NCI-H187 (cell line): ENCODE measurements at regions not wholly inside any gene's neighbourhood (a gene's known extent, or its start where the extent isn't known, plus 50 kb on each side); places are given as distances from the start of the nearest gene placed in this dataset.
"Not testable (repeated sequence)": the region's sequence is repeated elsewhere in the genome, so short reads cannot be mapped to it uniquely, and the experiment has no call there.

ENCODE experiments used
- DNase-seq, 2 experiments: peaks; one replicate each; lab custom pipeline; 2025; lab: John Stamatoyannopoulos, UW

DNA sequence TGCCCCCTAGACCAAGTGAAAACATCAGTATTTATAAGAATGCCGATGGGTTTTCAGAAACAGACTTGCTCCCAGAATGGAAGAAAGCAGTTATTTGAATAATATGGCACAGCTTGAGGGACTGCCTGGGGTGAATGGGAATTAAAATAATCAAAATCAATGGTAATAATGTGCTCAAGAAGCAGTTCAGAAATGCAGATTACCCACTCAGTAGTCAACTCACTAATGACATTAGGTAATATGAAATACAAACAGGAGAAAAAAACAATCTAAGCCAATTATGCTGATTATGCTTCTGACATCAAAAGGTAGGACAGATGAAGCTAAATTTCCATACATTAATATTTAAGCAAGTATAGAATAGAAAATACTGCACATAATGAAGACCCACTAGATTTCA, 179.3 kb downstream of the ENC1 start:
- DNase-seq: no peak

DNA sequence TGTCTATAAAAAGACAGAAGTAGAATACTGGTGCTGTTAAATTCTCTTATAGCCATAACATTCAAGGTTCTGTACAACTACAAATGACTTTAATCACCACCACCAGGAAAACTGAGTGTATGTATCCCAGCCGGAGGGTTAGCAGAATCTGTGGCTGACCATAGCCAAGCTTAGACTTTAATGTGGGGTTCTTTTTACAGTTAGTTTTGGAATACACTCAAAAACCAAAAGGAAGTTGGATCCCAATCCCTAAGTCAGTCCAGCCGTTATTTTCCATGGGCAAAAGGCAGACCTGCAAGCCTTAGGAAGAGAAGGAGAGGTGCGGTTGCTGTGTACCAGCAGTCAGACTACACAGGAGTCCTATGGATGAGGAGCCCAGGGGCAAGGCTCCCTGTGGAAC, 179.8 kb downstream of the ENC1 start:
- no peak for DNase-seq

DNA sequence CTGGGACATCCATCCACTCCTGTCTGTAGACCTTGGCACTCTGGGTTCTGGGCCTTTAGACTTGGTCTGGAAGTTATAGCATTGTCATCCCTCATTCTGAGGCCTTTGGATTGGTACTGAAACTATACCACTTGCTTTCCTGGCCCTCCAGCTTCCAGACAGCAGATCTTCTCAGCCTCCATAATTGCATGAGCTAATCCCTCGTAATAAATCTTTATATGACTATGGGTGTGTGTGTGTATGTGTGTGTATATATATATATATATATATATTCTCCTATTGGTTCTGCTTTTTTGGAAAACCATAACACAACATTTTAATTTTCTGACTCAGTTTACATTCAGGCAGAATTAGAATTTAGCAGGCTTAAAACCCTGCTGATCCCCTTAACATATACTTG, 180.5 kb downstream of the ENC1 start:
- no peak for DNase-seq

DNA sequence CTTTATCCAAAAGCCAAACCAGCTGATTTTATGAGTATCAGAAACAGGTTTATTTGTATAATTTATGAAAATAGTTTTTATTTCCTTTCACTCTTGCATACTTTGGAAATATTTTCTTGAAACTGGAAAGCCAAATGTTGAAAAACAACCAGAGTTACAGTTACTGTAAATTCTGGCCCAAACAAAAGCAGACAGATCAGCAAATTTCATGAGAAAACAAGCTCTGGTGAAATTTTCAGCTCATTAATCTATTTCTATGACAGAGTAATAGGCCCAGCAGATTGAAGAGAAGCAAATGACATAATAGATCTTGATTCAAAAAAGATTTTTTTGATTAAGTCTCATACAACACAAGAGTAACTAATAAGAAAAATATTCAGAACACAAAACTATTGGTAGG, 182.7 kb downstream of the ENC1 start:
- DNase-seq: no peak

DNA sequence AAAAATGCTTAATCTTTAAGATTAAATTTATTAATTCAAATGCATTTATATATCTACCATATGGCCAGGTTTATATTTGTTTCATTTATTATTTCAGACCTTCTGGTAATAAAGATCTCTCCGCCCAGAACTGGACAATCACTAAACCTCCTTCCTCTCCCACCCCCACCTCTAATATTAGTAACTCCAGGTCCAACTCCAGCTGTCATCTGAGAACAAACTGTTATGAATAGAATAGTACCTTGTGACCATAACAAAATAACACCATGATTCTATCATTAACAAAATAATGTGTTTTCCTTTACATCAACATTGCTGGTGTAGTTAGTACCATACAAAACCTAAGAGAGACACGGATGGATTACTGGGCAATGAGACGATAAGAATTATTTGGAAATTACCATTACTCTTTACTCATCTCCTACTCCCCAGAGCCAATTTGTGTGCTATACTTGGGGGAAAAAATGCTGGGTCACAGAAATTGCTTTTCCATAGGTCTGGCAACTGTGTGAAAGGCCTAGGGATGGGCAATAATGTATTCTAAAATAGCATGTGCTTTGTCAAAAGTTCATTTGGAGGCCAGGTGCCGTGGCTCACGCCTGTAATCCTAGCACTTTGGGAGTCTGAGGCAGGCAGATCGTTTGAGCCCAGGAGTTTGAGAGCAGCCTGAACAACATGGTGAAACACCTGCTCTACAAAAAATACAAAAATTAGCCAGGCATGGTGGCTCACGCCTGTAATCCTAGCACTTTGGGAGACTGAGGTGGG, 186.1 kb downstream of the ENC1 start:
- DNase-seq: no peak

DNA sequence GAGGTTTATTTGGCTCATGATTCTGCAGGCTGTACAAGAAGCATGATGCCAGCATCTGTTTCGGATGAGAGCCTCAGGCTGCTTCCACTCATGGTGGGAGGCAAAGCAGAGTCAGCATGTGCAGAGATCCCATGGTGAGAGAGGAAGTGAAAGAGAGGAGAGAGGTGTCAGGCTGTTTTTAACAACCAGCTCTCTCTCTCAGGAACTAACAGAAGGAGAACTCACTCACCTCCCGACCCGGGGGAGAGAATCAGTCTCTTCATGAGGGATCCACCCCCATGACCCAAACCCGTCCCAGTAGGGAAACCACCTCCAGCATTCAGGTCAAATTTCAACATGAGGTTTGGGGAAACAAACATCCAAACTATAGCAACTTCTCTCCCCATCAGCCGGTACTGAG, 187.7 kb downstream of the ENC1 start:
- no peak for DNase-seq

DNA sequence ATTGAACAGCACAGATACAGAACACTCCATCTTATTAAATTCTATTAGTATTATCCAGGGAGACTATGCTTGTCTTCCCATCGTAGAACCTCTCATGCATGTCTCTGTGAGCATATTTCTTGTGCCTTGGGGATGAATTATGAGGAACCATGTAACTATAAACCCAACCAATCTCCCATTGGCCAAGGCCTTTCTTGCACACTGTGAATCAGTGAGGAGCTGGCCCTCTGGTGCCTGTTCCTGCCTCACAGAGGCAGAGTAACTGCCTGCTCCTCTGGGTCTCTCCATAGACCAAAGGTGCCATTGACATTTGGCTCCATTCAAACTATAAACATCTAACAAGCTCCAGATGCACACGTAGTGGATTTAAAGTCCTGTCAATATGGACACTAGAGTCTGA, 190.4 kb downstream of the ENC1 start:
- DNase-seq: no peak

DNA sequence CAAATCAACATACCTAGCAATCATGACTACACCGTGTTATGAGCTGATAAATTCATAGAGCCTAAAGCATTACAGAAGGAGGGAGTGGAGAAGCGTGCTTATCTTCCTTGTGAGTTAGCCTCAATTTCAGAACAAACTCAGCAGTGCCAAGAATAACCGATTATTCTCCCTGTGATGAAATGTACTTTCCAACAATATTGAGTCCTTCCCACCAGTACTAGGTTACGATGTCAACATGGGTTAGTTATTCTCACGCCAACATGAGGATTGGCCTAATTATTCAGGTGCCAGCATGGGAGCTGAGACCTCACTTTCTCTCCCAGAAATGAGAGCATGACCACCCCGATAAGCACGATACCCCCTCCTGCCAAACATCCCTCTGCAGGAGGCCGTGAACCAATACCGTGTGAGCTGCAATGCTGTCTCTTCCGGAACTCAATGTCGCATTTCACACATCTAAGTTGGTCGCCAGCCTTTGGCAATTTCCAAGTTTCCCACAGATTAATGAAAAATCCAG, 193.7 kb downstream of the ENC1 start:
- no peak for DNase-seq

DNA sequence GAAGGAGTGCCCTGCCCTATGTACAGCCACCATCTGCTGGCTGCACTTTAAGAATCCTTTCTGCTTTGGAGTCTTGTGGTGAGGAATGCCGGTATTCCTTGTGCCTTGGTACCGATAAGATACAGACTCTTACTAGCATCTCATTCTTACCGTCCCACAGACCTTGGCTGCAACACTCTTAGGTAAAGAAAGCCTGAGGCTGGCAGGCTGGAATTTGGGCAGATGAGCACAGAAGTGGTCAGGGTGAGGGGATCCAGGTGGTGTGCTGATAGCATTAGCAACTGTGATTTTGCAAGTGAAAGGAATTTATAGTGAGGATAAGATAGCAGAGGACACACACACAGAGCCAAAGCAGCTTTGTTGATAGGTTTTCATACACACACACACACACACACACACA, 198.1 kb downstream of the ENC1 start:
- no peak for DNase-seq

DNA sequence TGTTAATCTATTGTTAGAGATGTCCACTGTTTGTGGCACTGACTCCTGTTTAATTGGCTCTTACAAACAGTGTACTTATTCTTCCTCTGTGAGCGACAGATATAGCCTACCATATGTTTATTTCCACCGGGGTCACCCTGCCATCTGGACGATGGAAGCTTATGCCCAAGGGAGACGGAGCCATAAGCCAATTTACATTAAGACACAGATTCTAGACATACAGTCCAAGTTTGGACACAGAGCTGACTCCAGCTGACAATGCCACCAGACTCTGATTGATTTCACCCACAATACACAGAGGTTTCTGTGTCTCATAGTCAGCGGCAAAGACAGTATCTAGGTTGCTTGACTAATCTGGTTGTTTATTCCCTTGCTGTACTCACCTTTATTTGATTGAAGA, 198.9 kb downstream of the ENC1 start:
- no peak for DNase-seq

DNA sequence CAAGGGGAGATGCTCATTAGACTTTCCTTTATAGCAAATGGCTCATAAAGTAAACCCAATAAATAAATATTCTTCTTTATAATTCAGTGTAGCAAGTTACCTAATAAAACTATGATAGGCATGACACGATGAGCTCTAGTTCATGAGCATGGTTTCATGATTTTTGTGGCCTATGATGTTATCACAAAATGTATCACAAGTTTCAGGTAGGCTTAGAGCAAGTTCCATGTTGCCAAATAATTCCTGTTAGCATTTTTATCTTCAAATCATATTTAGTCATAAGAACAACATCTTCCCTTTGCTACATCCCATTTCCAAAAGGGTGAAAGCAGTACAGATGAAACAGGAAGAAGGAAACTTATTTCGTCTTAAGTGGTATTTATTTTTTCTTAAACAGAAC, 200.2 kb downstream of the ENC1 start:
- no peak for DNase-seq

DNA sequence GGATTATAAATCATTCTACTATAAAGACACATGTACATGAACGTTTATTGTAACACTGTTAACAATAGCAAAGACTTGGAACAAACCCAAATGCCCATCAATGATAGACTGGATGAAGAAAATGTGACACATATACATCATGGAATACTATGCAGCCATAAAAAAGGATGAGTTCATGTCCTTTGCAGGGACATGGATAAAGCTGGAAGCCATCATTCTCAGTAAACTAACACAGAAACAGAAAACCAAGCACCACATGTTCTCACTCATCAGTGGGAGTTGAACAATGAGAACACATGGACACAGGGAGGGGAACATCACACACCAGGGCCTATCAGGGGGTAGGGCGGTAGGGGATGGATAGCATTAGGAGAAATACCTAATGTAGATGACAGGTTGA, 202.7 kb downstream of the ENC1 start:
- DNase-seq: not testable (repeated sequence)

DNA sequence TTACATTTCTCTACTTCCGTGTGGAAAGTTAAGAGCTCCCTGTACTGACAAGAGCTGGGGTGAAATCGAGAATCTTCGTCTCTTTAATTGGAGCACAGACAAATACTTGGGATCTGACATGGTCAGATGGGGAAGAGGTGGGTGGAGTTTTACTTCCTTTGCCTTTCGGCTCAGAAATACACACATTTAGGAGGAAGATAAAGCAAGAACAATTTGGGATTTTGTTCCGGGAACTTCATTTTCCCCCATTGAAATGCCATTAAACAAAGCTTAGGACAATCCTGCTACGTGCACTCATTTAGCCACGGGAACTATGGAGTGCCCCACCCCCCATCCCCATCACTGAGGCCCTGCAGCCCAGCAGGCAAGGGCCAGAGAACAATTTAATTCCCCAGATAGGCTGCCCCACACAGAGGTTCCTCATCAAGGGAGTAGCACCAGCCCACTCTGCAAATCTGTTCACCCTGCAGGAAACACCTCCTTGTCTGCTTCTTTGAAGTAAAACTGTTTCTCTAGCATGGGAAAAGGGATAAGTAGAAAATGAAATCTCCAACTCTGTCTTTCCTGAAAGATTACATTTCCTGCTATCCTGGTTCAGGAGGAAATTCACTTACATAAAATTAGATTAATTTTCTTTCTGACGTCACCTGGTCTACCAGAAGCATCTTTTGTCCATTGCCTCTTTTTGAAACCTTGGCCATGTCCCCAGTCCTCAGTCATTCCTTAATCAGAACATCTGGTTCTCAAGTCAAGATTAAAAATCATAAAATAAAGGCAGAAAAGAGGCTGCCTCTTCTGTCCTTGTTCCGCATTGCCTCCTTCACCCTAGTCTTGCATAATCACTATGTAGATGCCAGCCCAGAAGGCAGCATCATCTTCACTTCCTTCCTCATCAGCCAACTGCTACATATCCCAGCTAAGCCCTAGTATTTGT, 206.4 kb downstream of the ENC1 start:
- DNase-seq: no peak

DNA sequence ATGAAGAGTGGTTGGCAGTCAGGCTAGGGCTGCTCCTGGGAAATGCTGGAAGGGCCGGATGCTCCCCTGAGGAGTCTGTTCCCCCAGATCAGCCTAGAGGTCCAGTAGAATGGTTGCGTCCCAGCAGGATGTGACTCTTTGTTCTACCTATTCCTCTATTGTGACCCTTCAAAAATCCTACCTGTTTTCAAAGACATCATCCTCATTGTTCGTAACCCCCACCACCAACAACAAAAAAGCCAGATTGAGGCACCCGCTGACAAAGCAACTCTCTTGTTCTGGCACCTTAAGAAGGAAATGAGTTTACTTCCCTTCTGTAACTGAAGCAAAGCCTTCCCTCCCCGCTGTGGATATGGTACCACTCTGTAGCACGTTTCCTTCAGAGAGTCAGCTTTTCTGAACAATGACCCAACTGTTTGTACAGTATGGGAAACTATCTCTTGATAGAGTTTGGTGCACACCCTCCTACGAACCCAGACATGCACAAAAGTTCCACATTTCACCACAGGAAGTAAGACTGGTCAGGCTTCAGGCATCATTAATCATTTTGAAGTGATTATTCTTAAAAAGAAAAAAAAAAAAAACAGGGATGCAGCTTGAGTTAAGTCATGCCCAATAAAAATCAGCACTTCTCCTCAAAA, 207.2 kb downstream of the ENC1 start:
- DNase-seq: no peak

DNA sequence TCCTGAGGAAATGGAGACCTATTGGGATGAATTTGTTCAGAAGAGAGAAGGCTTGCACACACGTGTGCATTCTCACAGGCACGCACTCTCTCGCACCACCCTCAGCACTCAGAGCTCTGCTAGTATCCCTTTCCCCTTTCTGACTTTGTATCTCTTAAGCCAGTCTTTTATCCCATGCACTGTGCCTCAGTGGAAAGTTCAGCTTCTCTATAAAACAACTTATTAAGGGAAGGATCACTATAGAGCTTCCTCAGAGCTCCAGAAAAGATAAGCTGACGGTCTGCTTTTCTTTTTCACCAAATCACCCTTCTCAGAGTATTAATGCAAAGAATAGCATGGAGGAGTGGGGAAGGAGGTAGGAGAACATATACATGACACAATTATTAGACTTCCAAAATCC, 207.8 kb downstream of the ENC1 start:
- DNase-seq: no peak

DNA sequence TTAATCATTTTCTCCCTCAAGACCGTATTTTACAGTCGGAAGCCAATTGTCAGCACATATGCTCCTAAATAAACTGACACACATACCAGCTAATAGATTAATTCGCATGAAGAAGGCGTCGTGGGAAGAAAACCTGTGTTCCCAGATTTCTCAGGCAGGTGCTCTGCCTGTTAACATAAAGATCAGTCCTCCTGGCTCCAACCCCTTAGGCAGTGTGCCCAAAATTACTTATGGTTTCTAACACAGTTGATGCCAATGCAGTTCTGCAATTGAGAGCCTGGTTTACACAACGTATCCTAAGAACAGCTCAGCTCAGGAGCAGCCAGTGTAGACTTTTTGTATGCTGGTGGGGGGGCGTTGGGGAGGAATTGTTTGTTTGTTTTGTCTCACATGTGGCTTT, 208.3 kb downstream of the ENC1 start:
- no peak for DNase-seq

DNA sequence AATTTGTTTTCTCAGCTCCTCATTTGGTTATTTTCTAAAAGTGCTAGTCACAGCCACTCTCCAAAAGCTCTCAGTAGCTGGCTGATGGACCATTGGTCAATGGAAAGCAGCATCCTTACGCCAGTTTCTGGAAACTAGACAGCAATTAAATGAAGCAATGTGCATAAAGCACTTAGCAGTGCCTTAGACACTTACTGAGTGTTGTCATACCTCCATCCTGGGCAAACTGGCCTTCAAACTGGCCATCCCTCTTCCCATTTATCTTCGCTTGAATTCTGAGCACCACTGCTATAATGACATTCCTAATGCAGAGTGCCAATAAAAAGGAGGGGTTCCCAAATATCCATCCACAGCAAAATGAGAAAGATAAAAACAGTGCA, 209.2 kb downstream of the ENC1 start:
- DNase-seq: no peak

DNA sequence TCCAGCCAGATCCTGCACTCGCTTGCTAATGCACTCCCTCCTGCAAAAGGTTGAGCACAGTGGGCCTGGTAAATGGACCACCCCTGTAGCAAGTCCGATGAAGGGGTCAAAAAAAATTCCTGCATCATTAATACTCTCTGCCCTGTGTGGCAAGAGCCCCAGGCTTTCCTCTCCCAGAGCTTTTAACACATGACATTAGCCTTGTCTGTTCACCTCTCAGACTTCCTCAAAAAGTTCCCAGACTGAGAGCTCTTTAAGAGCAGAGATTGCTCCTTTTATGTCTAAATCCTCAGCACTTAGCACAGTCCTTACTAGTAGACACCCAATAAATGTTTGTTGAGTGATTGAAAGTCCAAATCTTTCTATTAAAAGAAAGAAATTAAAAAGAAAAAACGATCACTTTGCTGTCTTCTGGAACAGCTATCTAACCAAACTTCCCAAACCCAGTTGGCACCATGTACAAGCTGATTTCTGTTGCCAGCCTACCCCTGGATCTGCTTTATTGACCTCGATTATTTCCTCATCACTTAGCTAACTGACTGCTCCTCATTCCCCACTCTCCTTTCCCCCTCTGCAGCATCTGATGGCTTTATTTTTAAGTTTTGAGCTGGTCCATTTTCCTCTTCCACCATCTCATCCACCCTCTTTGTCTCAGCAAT, 209.8 kb downstream of the ENC1 start:
- no peak for DNase-seq

DNA sequence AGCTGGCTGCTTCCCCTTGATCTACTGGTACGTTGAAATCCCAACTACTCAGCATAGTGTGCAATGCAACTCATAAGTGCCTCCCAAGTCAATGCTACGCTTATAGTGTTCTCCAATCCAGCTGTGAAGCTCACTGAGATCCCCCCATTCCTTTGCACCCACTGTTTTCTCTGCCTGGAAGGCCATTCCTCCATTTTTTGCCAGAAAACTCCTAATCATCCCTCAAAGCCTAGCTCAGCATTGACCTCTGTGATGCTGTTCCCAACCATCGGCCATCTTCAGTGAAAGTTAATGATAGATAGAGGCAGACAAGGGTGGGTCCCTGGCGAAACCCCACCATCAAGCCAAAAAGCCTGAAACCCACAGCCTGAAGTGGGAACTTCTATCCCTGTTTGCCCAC, 211.0 kb downstream of the ENC1 start:
- DNase-seq: no peak

DNA sequence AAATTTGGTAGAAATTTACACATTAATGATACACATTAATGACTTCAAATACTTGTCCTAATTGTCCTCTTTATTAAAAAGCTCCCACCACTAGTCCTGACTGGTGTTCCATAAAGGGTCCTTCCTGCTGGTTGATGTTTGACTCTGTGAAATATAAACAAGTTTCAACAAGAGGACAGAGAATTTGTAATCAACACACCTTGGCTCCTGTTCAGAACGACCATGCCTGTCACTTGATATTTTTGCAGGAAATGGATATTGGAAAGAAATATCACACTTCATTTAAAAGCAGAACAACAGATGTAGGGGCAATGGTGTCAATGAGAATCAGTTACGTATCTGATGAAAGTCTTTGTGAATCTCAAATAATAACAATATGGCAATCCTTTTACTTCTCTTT, 211.7 kb downstream of the ENC1 start:
- no peak for DNase-seq

DNA sequence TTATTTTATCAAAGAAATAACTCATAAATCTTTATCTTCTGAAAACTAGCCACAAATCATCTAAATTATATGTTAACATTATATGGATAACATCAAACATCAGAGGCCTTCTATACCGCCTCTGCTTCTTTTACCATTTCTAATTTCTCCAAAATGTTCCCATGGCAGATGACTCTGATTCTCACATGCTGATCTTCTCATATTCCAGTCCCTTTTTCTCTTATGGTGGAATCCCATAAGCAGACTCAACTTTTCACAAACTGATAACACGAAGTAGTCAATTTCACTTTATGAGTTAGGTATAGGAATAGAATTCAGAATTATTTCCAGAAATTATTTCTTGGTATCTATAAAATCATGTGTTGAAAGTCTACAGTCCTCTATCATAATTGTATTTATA, 212.3 kb downstream of the ENC1 start:
- no peak for DNase-seq

DNA sequence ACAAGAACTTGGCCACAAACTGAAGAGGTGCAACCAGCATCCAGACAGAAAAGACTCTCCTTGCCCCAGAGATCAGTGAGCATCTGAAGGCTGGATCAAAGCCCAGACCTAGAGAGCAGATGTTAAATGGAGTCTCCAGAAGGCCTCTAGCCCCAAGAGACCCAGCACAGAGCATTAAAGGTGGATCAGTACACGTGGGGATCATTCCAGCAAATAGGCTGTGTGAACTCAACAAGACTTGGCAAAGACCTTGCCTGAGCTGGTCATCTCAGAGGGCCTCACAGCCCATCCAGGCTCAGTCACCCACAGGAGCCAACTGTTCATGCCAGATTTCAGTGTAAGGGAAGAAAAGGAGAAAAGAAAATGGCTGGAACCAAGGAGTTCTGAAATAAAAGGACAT, 214.0 kb downstream of the ENC1 start:
- no peak for DNase-seq
